Activated gamma-delta T cell treated with anti-CD3 and anti-CD28 coated beads, Interleukin-2, amount 50 U/mL, for 16 hours (primary cell): ENCODE measurements at regions not wholly inside any gene's neighbourhood (a gene's known extent, or its start where the extent isn't known, plus 50 kb on each side); places are given as distances from the start of the nearest gene placed in this dataset.
A peak's percentile ranks its signal among the peaks of the same experiment; 100 is the strongest.

Experiments used
- DNase-seq: peaks from one replicate; pipeline ENCODE4 v3.0.0-alpha.2; 2020; ENCODE audit warnings: low read depth

- no peak for DNase-seq
These were observed 253.8 kb downstream of the LY86 start for GRCh38 chr6:6842291-6842690.

- DNase-seq: no peak
These were observed 254.6 kb downstream of the LY86 start for GRCh38 chr6:6843057-6843627.

GRCh38 chr6:6843777-6844176, 255.3 kb downstream of the LY86 start:
- DNase-seq: no peak

- no peak for DNase-seq
These were observed 256.0 kb downstream of the LY86 start for GRCh38 chr6:6844530-6844929.

- no peak for DNase-seq
These were observed 257.1 kb downstream of the LY86 start for GRCh38 chr6:6845603-6846002.

GRCh38 chr6:6847591-6847990, 259.1 kb downstream of the LY86 start:
- DNase-seq: no peak

- no peak for DNase-seq
These were observed 256.5 kb upstream of the RREB1 start for GRCh38 chr6:6851059-6851948.

- no peak for DNase-seq
These were observed 255.9 kb upstream of the RREB1 start for GRCh38 chr6:6851949-6852261.

- DNase-seq: peak; percentile 20
These were observed 250.9 kb upstream of the RREB1 start for GRCh38 chr6:6856538-6857523.

- DNase-seq: no peak
These were observed 250.2 kb upstream of the RREB1 start for GRCh38 chr6:6857528-6857927.

- no peak for DNase-seq
These were observed 249.2 kb upstream of the RREB1 start for GRCh38 chr6:6858533-6858982.

GRCh38 chr6:6859105-6859504, 248.7 kb upstream of the RREB1 start:
- no peak for DNase-seq

GRCh38 chr6:6859722-6860121, 248.0 kb upstream of the RREB1 start:
- no peak for DNase-seq

GRCh38 chr6:6860863-6861262, 246.9 kb upstream of the RREB1 start:
- no peak for DNase-seq

GRCh38 chr6:6861351-6861894, 246.3 kb upstream of the RREB1 start:
- no peak for DNase-seq

GRCh38 chr6:6861995-6862394, 245.8 kb upstream of the RREB1 start:
- no peak for DNase-seq

- no peak for DNase-seq
These were observed 243.7 kb upstream of the RREB1 start for GRCh38 chr6:6863970-6864639.

GRCh38 chr6:6865611-6866010, 242.2 kb upstream of the RREB1 start:
- no peak for DNase-seq

- no peak for DNase-seq
These were observed 240.9 kb upstream of the RREB1 start for GRCh38 chr6:6866656-6867403.

- DNase-seq: no peak
These were observed 240.4 kb upstream of the RREB1 start for GRCh38 chr6:6867404-6867799.

GRCh38 chr6:6869094-6869493, 238.7 kb upstream of the RREB1 start:
- no peak for DNase-seq
